BJ (cell line): ENCODE measurements at regions not wholly inside any gene's neighbourhood (a gene's known extent, or its start where the extent isn't known, plus 50 kb on each side); places are given as distances from the start of the nearest gene placed in this dataset.

Experiments used
- CTCF ChIA-PET: fragments of 350-600 bp; formaldehyde crosslinking; extraction: SDS; loops from one replicate; lab custom pipeline; 2021; ENCODE audit warnings: antibody characterized with exemption, inconsistent platforms; lab: Yijun Ruan, JAX
- POLR2A ChIA-PET: fragments of 300-600 bp; sonication (Branson Sonifier 250); formaldehyde crosslinking; extraction: SDS; loops from one replicate; lab custom pipeline; 2021; ENCODE audit warnings: antibody characterized with exemption; lab: Charles Lee
- DNase-seq: peaks from one replicate; pipeline ENCODE4 v3.0.0-alpha.2; 2011; ENCODE audit warnings: low read depth
- H3K27me3 ChIP-seq: 2 replicates; pipeline ENCODE4 v1.6.0; 2011; ENCODE audit warnings: low read length; ENCODE audit not compliant: control insufficient read depth, insufficient read depth
- H3K36me3 ChIP-seq: 2 replicates; pipeline ENCODE4 v1.5.1; 2011; ENCODE audit warnings: low read length; ENCODE audit not compliant: control insufficient read depth, insufficient read depth
- H3K4me3 ChIP-seq: 2 replicates; pipeline ENCODE4 v1.5.1; 2011; ENCODE audit warnings: low read depth, mild to moderate bottlenecking, control low read depth, low read length
- CTCF ChIP-seq: IDR thresholded peaks from 2 replicates; pipeline ENCODE4 v1.5.1; 2011; ENCODE audit warnings: low read depth, mild to moderate bottlenecking, control low read depth, inconsistent platforms, low read length, moderate library complexity; ENCODE audit not compliant: insufficient read depth

GRCh38 chr6:105487040-105487790 is 84.3 kb upstream of the PREP start:
- POLR2A ChIA-PET: no interaction called here
- DNase-seq: no peak
- TF ChIP-seq CTCF: no peak
- Histone ChIP-seq H3K36me3 (no peaks in the 10 kb centered on the region), H3K27me3 (no peaks in the 10 kb centered on the region), H3K4me3 (no peak overlapping the region)
- CTCF ChIA-PET: interaction anchor here (0.6 to 3.2 kb wide), 4 partner anchors 45 to 736 kb away, joined by 3 to 9 read pairs (median 3); no protein-coding TSS in a partner anchor

GRCh38 chr6:105485456-105485855 is 82.6 kb upstream of the PREP start:
- DNase-seq: no peak
- CTCF ChIA-PET: interaction anchor here (0.6 to 3.2 kb wide), 11 partner anchors 12 to 816 kb away, joined by 3 to 17 read pairs (median 4); partner anchors contain the start of gene PRDM1
- Histone ChIP-seq H3K36me3 (no peaks in the 10 kb centered on the region), H3K27me3 (no peaks in the 10 kb centered on the region), H3K4me3 (no peak overlapping the region)
- POLR2A ChIA-PET: no interaction called here
- no peak for TF ChIP-seq CTCF

- POLR2A ChIA-PET: interaction anchor here (0.7 kb wide), 1 partner anchor 509 kb away, joined by 4 read pairs; no protein-coding TSS in a partner anchor
- Histone ChIP-seq H3K27me3 (no peaks in the 10 kb centered on the region), H3K4me3 (no peak overlapping the region), H3K36me3 (no peaks in the 10 kb centered on the region)
- peak; percentile 85 for TF ChIP-seq CTCF
- CTCF ChIA-PET: interaction anchor here (0.6 to 3.2 kb wide), 17 partner anchors 11 to 817 kb away, joined by 3 to 17 read pairs (median 4); partner anchors contain the start of gene PRDM1
- no peak for DNase-seq
Observed at GRCh38 chr6:105484238-105485161, 81.6 kb upstream of the PREP start.

- TF ChIP-seq CTCF: no peak
- Histone ChIP-seq H3K36me3 (no peaks in the 10 kb centered on the region), H3K4me3 (no peak overlapping the region), H3K27me3 (no peaks in the 10 kb centered on the region)
- ChIA-PET CTCF (interaction anchor here (0.7 to 3.2 kb wide), 12 partner anchors 10 to 797 kb away, joined by 3 to 17 read pairs (median 4); partner anchors contain the start of gene PRDM1), POLR2A (interaction anchor here (0.7 kb wide), 1 partner anchor 510 kb away, joined by 4 read pairs; no protein-coding TSS in a partner anchor)
- no peak for DNase-seq
Observed at GRCh38 chr6:105483492-105483891, 80.6 kb upstream of the PREP start.
